HCT116 (cell line): ENCODE measurements at regions not wholly inside any gene's neighbourhood (a gene's known extent, or its start where the extent isn't known, plus 50 kb on each side); places are given as distances from the start of the nearest gene placed in this dataset.

ENCODE experiments used
- CEBPB ChIP-seq: IDR thresholded peaks from 2 replicates; pipeline ENCODE4 v1.6.1; 2012; ENCODE audit warnings: low read depth
- EZH2 ChIP-seq: fragments of 200-600 bp; sonication (generic); IDR thresholded peaks from 2 replicates; pipeline ENCODE4 v1.6.1; 2017; ENCODE audit warnings: antibody characterized with exemption, mixed run types
- JUND ChIP-seq: IDR thresholded peaks from 2 replicates; pipeline ENCODE4 v1.6.1; 2012
- POLR2A ChIP-seq: IDR thresholded peaks from 2 replicates; pipeline ENCODE4 v1.7.0; 2011; ENCODE audit warnings: borderline replicate concordance; ENCODE audit not compliant: insufficient read depth, insufficient read length; ENCODE audit errors: extremely low read depth
- POLR2AphosphoS5 ChIP-seq: IDR thresholded peaks from 2 replicates; pipeline ENCODE4 v1.6.1; 2011; ENCODE audit warnings: mild to moderate bottlenecking, low read depth, low read length, moderate library complexity
- RAD21 ChIP-seq: IDR thresholded peaks from 2 replicates; pipeline ENCODE4 v1.6.1; 2012; ENCODE audit warnings: low read depth, mild to moderate bottlenecking
- SIN3A ChIP-seq: IDR thresholded peaks from 2 replicates; pipeline ENCODE4 v1.6.1; 2012; ENCODE audit warnings: low read depth
- TF ChIP-seq, protein P1 (sequence below), 3 experiments: fragments of 200-600 bp in 1 of 3; sonication (generic) in 1 of 3; IDR thresholded peaks in 2 of 3; conservative IDR thresholded peaks in 1 of 3; 2 replicates each; pipeline ENCODE4 v1.5.1; 2012 to 2017; ENCODE audit warnings: low read depth in 2 of 3, low read length in 2 of 3, antibody characterized with exemption in 1 of 3, borderline replicate concordance in 1 of 3, control low read depth in 1 of 3, mild to moderate bottlenecking in 1 of 3, mixed read lengths in 1 of 3, mixed run types in 1 of 3, moderate library complexity in 1 of 3; ENCODE audit not compliant: insufficient read depth in 1 of 3
- TF ChIP-seq, protein P2 (sequence below): IDR thresholded peaks from 2 replicates; pipeline ENCODE4 v1.6.1; 2012; ENCODE audit warnings: low read depth

DNA sequence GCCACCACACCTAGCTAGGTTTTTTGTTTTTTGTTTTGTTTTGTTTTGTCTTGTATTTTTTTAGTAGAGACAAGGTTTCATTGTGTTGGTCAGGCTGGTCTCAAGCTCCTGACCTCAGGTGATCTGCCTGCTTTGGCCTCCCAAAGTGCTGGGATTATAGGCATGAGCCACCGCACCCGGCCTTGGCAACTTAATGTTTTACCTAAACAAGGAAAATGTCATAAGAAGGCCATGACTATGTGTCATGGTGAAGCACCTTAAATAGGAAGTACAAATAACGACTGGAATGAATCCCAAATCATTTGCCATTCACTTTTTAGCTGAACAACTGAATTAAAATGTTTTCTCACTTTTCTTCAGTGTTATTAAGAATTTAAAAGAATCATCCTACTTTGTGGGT lies 465.2 kb downstream of the KCTD12 start:
- TF ChIP-seq, protein P1, sequence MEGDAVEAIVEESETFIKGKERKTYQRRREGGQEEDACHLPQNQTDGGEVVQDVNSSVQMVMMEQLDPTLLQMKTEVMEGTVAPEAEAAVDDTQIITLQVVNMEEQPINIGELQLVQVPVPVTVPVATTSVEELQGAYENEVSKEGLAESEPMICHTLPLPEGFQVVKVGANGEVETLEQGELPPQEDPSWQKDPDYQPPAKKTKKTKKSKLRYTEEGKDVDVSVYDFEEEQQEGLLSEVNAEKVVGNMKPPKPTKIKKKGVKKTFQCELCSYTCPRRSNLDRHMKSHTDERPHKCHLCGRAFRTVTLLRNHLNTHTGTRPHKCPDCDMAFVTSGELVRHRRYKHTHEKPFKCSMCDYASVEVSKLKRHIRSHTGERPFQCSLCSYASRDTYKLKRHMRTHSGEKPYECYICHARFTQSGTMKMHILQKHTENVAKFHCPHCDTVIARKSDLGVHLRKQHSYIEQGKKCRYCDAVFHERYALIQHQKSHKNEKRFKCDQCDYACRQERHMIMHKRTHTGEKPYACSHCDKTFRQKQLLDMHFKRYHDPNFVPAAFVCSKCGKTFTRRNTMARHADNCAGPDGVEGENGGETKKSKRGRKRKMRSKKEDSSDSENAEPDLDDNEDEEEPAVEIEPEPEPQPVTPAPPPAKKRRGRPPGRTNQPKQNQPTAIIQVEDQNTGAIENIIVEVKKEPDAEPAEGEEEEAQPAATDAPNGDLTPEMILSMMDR (IDR thresholded peaks at IDR 0.05 in 2 of 3, conservative IDR thresholded peaks at IDR 0.05 in 1 of 3; ENCODE audit: borderline replicate concordance in 1 of 3, insufficient read depth in 1 of 3, low read depth in 2 of 3, low read length in 2 of 3) = no peak
- TF ChIP-seq POLR2AphosphoS5 (no peak), SIN3A (no peak), JUND (no peak), EZH2 (no peak), RAD21 (no peak), CEBPB (no peak), POLR2A (no peak)
- TF ChIP-seq, protein P2, sequence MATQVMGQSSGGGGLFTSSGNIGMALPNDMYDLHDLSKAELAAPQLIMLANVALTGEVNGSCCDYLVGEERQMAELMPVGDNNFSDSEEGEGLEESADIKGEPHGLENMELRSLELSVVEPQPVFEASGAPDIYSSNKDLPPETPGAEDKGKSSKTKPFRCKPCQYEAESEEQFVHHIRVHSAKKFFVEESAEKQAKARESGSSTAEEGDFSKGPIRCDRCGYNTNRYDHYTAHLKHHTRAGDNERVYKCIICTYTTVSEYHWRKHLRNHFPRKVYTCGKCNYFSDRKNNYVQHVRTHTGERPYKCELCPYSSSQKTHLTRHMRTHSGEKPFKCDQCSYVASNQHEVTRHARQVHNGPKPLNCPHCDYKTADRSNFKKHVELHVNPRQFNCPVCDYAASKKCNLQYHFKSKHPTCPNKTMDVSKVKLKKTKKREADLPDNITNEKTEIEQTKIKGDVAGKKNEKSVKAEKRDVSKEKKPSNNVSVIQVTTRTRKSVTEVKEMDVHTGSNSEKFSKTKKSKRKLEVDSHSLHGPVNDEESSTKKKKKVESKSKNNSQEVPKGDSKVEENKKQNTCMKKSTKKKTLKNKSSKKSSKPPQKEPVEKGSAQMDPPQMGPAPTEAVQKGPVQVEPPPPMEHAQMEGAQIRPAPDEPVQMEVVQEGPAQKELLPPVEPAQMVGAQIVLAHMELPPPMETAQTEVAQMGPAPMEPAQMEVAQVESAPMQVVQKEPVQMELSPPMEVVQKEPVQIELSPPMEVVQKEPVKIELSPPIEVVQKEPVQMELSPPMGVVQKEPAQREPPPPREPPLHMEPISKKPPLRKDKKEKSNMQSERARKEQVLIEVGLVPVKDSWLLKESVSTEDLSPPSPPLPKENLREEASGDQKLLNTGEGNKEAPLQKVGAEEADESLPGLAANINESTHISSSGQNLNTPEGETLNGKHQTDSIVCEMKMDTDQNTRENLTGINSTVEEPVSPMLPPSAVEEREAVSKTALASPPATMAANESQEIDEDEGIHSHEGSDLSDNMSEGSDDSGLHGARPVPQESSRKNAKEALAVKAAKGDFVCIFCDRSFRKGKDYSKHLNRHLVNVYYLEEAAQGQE = no peak
